Stimulated activated CD4-positive, alpha-beta T cell treated with anti-CD3 and anti-CD28 coated beads, Interleukin-1b, Interleukin-23, amount 100 ng/mL, for 48 hours (primary cell): ENCODE measurements at regions not wholly inside any gene's neighbourhood (a gene's known extent, or its start where the extent isn't known, plus 50 kb on each side); places are given as distances from the start of the nearest gene placed in this dataset.

ENCODE experiments used
- DNase-seq: peaks from one replicate; pipeline ENCODE4 v3.0.0-alpha.2; 2020

GRCh38 chr2:196318517-196319377 is 147.4 kb upstream of the STK17B start:
- DNase-seq, result no peak

GRCh38 chr2:196322973-196323810 is 151.8 kb upstream of the STK17B start:
- no peak for DNase-seq

GRCh38 chr2:196324211-196324610 is 152.8 kb upstream of the STK17B start:
- no peak for DNase-seq

- DNase-seq, result no peak
Measured at GRCh38 chr2:196328088-196328680, 156.8 kb upstream of the STK17B start.

- DNase-seq, result no peak
Measured at GRCh38 chr2:196329959-196330358, 158.6 kb upstream of the STK17B start.

- DNase-seq, result no peak
Measured at GRCh38 chr2:196330645-196331044, 159.3 kb upstream of the STK17B start.

GRCh38 chr2:196331143-196331542 is 159.8 kb upstream of the STK17B start:
- no peak for DNase-seq

GRCh38 chr2:196331851-196332250 is 160.5 kb upstream of the STK17B start:
- DNase-seq, result no peak

GRCh38 chr2:196333397-196333796 is 162.0 kb upstream of the STK17B start:
- DNase-seq, result no peak

GRCh38 chr2:196334710-196335109 is 163.3 kb upstream of the STK17B start:
- no peak for DNase-seq

GRCh38 chr2:196335221-196335634 is 163.8 kb upstream of the STK17B start:
- DNase-seq, result no peak

GRCh38 chr2:196336207-196336606 is 164.8 kb upstream of the STK17B start:
- DNase-seq, result no peak

GRCh38 chr2:196336715-196337114 is 165.3 kb upstream of the STK17B start:
- no peak for DNase-seq

GRCh38 chr2:196337208-196337953 is 166.0 kb upstream of the STK17B start:
- DNase-seq, result no peak

- no peak for DNase-seq
Measured at GRCh38 chr2:196338440-196338839, 167.1 kb upstream of the STK17B start.

- DNase-seq, result no peak
Measured at GRCh38 chr2:196341277-196341841, 170.0 kb upstream of the STK17B start.

GRCh38 chr2:196344397-196344796 is 173.0 kb upstream of the STK17B start:
- DNase-seq, result no peak

- DNase-seq, result no peak
Measured at GRCh38 chr2:196353717-196354116, 182.3 kb upstream of the STK17B start.

GRCh38 chr2:196354186-196354585 is 182.8 kb upstream of the STK17B start:
- no peak for DNase-seq

GRCh38 chr2:196356332-196356731 is 185.0 kb upstream of the STK17B start:
- no peak for DNase-seq

GRCh38 chr2:196360650-196361049 is 189.3 kb upstream of the STK17B start:
- DNase-seq, result no peak

GRCh38 chr2:196361606-196362326 is 190.4 kb upstream of the STK17B start:
- DNase-seq, result no peak
